ENCODE measurements at regions not wholly inside any gene's neighbourhood (a gene's known extent, or its start where the extent isn't known, plus 50 kb on each side); places are given as distances from the start of the nearest gene placed in this dataset.

- no peak overlapping the region for H3K4me2 ChIP-seq (ENCODE audit: low read length)
- no peak overlapping the region for H3K27ac ChIP-seq (ENCODE audit: low read depth, low read length)
- no peaks in the 10 kb centered on the region for H3K36me3 ChIP-seq (ENCODE audit: control insufficient read depth, low read length)
- no peaks in the 10 kb centered on the region for H3F3A ChIP-seq (ENCODE audit: control insufficient read depth, insufficient read depth)
- H4K20me1 ChIP-seq (ENCODE audit: control insufficient read depth, insufficient read depth, low read depth, low read length), result no peaks in the 10 kb centered on the region
- TF ChIP-seq CTCF (IDR thresholded peaks at IDR 0.05; ENCODE audit: low read depth, low read length, poor library complexity, severe bottlenecking), result no peak
- no peak for TF ChIP-seq EZH2phosphoT487 (IDR thresholded peaks at IDR 0.05; ENCODE audit: borderline replicate concordance, low read length)
- no peak overlapping the region for H3K4me3 ChIP-seq (ENCODE audit: low read length)
- H3K79me2 ChIP-seq (ENCODE audit: control insufficient read depth, low read length), result no peaks in the 10 kb centered on the region
- H3K4me1 ChIP-seq (ENCODE audit: control insufficient read depth, low read length), result no peaks in the 10 kb centered on the region
- H3K9me3 ChIP-seq (ENCODE audit: control insufficient read depth, insufficient read depth, low read length), result no peaks in the 10 kb centered on the region
- H3K9me2 ChIP-seq (replicated peaks; ENCODE audit: control insufficient read depth, low read length), result no peaks in the 10 kb centered on the region
- H3K27me3 ChIP-seq (ENCODE audit: control insufficient read depth, low read length), result no peaks in the 10 kb centered on the region
These were observed 371.9 kb upstream of the NWD2 start for GRCh38 chr4:36872679-36873078.

GRCh38 chr4:36884151-36884550 is 360.4 kb upstream of the NWD2 start:
- Histone ChIP-seq H3K9me2 (replicated peaks; ENCODE audit: control insufficient read depth, low read length) (no peaks in the 10 kb centered on the region), H4K20me1 (ENCODE audit: control insufficient read depth, insufficient read depth, low read depth, low read length) (no peaks in the 10 kb centered on the region), H3K4me3 (ENCODE audit: low read length) (no peak overlapping the region), H3K4me2 (ENCODE audit: low read length) (no peak overlapping the region), H3K36me3 (ENCODE audit: control insufficient read depth, low read length) (no peaks in the 10 kb centered on the region), H3K9me3 (ENCODE audit: control insufficient read depth, insufficient read depth, low read length) (no peaks in the 10 kb centered on the region), H3K27me3 (ENCODE audit: control insufficient read depth, low read length) (no peaks in the 10 kb centered on the region), H3K4me1 (ENCODE audit: control insufficient read depth, low read length) (no peaks in the 10 kb centered on the region), H3F3A (ENCODE audit: control insufficient read depth, insufficient read depth) (no peaks in the 10 kb centered on the region), H3K27ac (ENCODE audit: low read depth, low read length) (no peak overlapping the region), H3K79me2 (ENCODE audit: control insufficient read depth, low read length) (no peaks in the 10 kb centered on the region)
- no peak for TF ChIP-seq EZH2phosphoT487 (IDR thresholded peaks at IDR 0.05; ENCODE audit: borderline replicate concordance, low read length)
- no peak for TF ChIP-seq CTCF (IDR thresholded peaks at IDR 0.05; ENCODE audit: low read depth, low read length, poor library complexity, severe bottlenecking)

GRCh38 chr4:36891971-36892370 is 352.6 kb upstream of the NWD2 start:
- Histone ChIP-seq H3K9me3 (ENCODE audit: control insufficient read depth, insufficient read depth, low read length) (no peaks in the 10 kb centered on the region), H3K4me3 (ENCODE audit: low read length) (no peak overlapping the region), H4K20me1 (ENCODE audit: control insufficient read depth, insufficient read depth, low read depth, low read length) (no peaks in the 10 kb centered on the region), H3K27me3 (ENCODE audit: control insufficient read depth, low read length) (no peaks in the 10 kb centered on the region), H3K36me3 (ENCODE audit: control insufficient read depth, low read length) (no peaks in the 10 kb centered on the region), H3F3A (ENCODE audit: control insufficient read depth, insufficient read depth) (no peaks in the 10 kb centered on the region), H3K4me2 (ENCODE audit: low read length) (no peak overlapping the region), H3K79me2 (ENCODE audit: control insufficient read depth, low read length) (no peaks in the 10 kb centered on the region), H3K27ac (ENCODE audit: low read depth, low read length) (no peak overlapping the region), H3K4me1 (ENCODE audit: control insufficient read depth, low read length) (no peaks in the 10 kb centered on the region), H3K9me2 (replicated peaks; ENCODE audit: control insufficient read depth, low read length) (no peaks in the 10 kb centered on the region)
- no peak for TF ChIP-seq CTCF (IDR thresholded peaks at IDR 0.05; ENCODE audit: low read depth, low read length, poor library complexity, severe bottlenecking)
- no peak for TF ChIP-seq EZH2phosphoT487 (IDR thresholded peaks at IDR 0.05; ENCODE audit: borderline replicate concordance, low read length)
